HepG2 (cell line): ENCODE measurements at regions not wholly inside any gene's neighbourhood (a gene's known extent, or its start where the extent isn't known, plus 50 kb on each side); places are given as distances from the start of the nearest gene placed in this dataset.

Source experiments
- ATAC-seq: fragments of 200-7000 bp; cut with Tn5 transposase; 3 replicates; pipeline ENCODE4 v1.9.1; 2020; ENCODE audit warnings: mild to moderate bottlenecking, moderate library complexity
- BruUV-seq: library from RNA; stranded (reverse); fragments of 400-500 nt; replicated peaks from 2 replicates; lab custom pipeline; 2021; lab: Mats Ljungman, UMichigan
- CTCF ChIA-PET: fragments of 300-600 bp; formaldehyde crosslinking; extraction: SDS; loops from one replicate; lab custom pipeline; 2021; ENCODE audit warnings: low total read pairs, inconsistent platforms, low intra/inter-chr PET ratio; lab: Yijun Ruan, JAX
- POLR2A ChIA-PET: fragments of 350-600 bp; sonication (Branson Sonifier 250); formaldehyde crosslinking; loops from one replicate; lab custom pipeline; 2020; ENCODE audit warnings: antibody characterized with exemption, inconsistent platforms; lab: Yijun Ruan, JAX
- DNase-seq: peaks from one replicate; pipeline ENCODE4 v3.0.0-alpha.2; 2015; ENCODE audit warnings: low spot score
- FAIRE-seq: peaks from 3 replicates; lab custom pipeline; 2011; peaks lifted over from hg19 to GRCh38; lab: Jason Lieb, UNC
- H2AFZ ChIP-seq: one replicate; pipeline ENCODE4 v1.6.1; 2011; ENCODE audit warnings: low read length, inconsistent platforms
- H3K27ac ChIP-seq: fragments of 300-600 bp; 3 replicates; pipeline ENCODE4 v1.8.0; 2011; ENCODE audit warnings: mixed run types, mild to moderate bottlenecking, mixed read lengths, low read length, inconsistent platforms; ENCODE audit not compliant: insufficient read depth; ENCODE audit errors: extremely low read length
- H3K27me3 ChIP-seq, 2 experiments: fragments of 200-600 bp in 1 of 2; 2 replicates in 1 of 2; 3 replicates in 1 of 2; pipeline versions ENCODE4 v1.6.0 to v1.8.0; 2011; ENCODE audit warnings: low read length in 2 of 2, mild to moderate bottlenecking in 2 of 2, moderate library complexity in 2 of 2, inconsistent platforms in 1 of 2; ENCODE audit not compliant: insufficient read depth in 2 of 2, control insufficient read depth in 1 of 2
- H3K36me3 ChIP-seq, 2 experiments: fragments of 200-600 bp in 1 of 2; replicated peaks in 1 of 2; 2 replicates in 1 of 2; 3 replicates in 1 of 2; pipeline versions ENCODE4 v1.5.1 to v1.8.0; 2011; ENCODE audit warnings: low read length in 2 of 2, inconsistent platforms in 1 of 2; ENCODE audit not compliant: insufficient read depth in 2 of 2, control insufficient read depth in 1 of 2
- H3K4me1 ChIP-seq: 2 replicates; pipeline ENCODE4 v1.5.1; 2012; ENCODE audit warnings: low read length, inconsistent platforms; ENCODE audit not compliant: insufficient read depth
- H3K4me2 ChIP-seq: 2 replicates; pipeline ENCODE4 v1.6.0; 2011; ENCODE audit warnings: low read depth, low read length, inconsistent platforms
- H3K4me3 ChIP-seq, 3 experiments: fragments of 200-600 bp in 1 of 3; sonication (generic), shearing (Covaris generic) in 1 of 3; replicated peaks in 1 of 3; 2 replicates each; pipeline ENCODE4 v1.5.1; 2011 to 2016; ENCODE audit warnings: low read length in 3 of 3, inconsistent platforms in 2 of 3, low read depth in 2 of 3, mild to moderate bottlenecking in 2 of 3, control low read depth in 1 of 3, mixed read lengths in 1 of 3; ENCODE audit not compliant: insufficient read depth in 1 of 3
- H3K79me2 ChIP-seq: one replicate; pipeline ENCODE4 v1.6.1; 2011; ENCODE audit warnings: low read length, inconsistent platforms; ENCODE audit not compliant: insufficient read depth
- H3K9ac ChIP-seq: 2 replicates; pipeline ENCODE4 v1.6.0; 2011; ENCODE audit warnings: mild to moderate bottlenecking, low read depth, low read length, inconsistent platforms; ENCODE audit not compliant: insufficient read depth
- H3K9me3 ChIP-seq: 2 replicates; pipeline ENCODE4 v1.5.1; 2012; ENCODE audit warnings: mild to moderate bottlenecking, low read length
- H4K20me1 ChIP-seq: 2 replicates; pipeline ENCODE4 v1.6.0; 2011; ENCODE audit warnings: inconsistent platforms, mild to moderate bottlenecking, low read length, moderate library complexity; ENCODE audit not compliant: insufficient read depth
- AGO2 ChIP-seq: fragments of 200-400 bp; formaldehyde crosslinking; optimal IDR thresholded peaks from 2 replicates; pipeline ENCODE3; 2017; ENCODE audit warnings: mild to moderate bottlenecking, low read depth, low read length, moderate library complexity
- ARNT ChIP-seq: fragments of 450-650 bp; IDR thresholded peaks from 2 replicates; pipeline ENCODE4 v1.6.1; 2017
- EHMT2 ChIP-seq: fragments of 200-600 bp; sonication (generic); IDR thresholded peaks from 2 replicates; pipeline ENCODE4 v1.7.0; 2017; ENCODE audit warnings: antibody characterized with exemption, low read depth, low read length, borderline replicate concordance
- NFIC ChIP-seq: IDR thresholded peaks from 2 replicates; pipeline ENCODE4 v1.6.1; 2012; ENCODE audit warnings: mild to moderate bottlenecking, low read length, inconsistent platforms
- PITX1 ChIP-seq: sonication (generic); formaldehyde crosslinking; IDR thresholded peaks from 2 replicates; pipeline ENCODE4 v1.5.1; 2020; ENCODE audit warnings: mild to moderate bottlenecking, missing genetic modification reagents
- TEAD2 ChIP-seq: sonication (generic); formaldehyde crosslinking; IDR thresholded peaks from 2 replicates; pipeline ENCODE4 v1.9.0; 2021; ENCODE audit warnings: missing genetic modification reagents
- ZFYVE20 ChIP-seq: sonication (generic); formaldehyde crosslinking; IDR thresholded peaks from 2 replicates; pipeline ENCODE4 v1.8.0; 2023; ENCODE audit warnings: low read depth, mild to moderate bottlenecking, moderate library complexity, missing genetic modification reagents, borderline replicate concordance
- ZKSCAN1 ChIP-seq: fragments of 150-350 bp; IDR thresholded peaks from 2 replicates; pipeline ENCODE4 v1.6.1; 2014; ENCODE audit warnings: low read length
- ZKSCAN5 ChIP-seq: sonication (generic); formaldehyde crosslinking; IDR thresholded peaks from 2 replicates; pipeline ENCODE4 v1.5.1; 2020; ENCODE audit warnings: mild to moderate bottlenecking, missing genetic modification reagents
- ZNF205 ChIP-seq: IDR thresholded peaks from 2 replicates; pipeline ENCODE4 v1.6.1; 2018; ENCODE audit warnings: missing biosample characterization, missing genetic modification reagents
- ZNF768 ChIP-seq: sonication (generic); formaldehyde crosslinking; IDR thresholded peaks from 2 replicates; pipeline ENCODE4 v1.4.0; 2020; ENCODE audit warnings: missing genetic modification reagents
- WGBS: methylation state at CpG from one replicate; pipeline ENCODE4 v1.1.6; 2017; ENCODE audit warnings: low lambda C conversion rate; 5-methylcytosine and 5-hydroxymethylcytosine counted together
- in situ Hi-C: cut with HindIII; loops from 2 replicates; pipeline ENCODE4 v1.10.0; 2017; ENCODE audit warnings: low pct_unique_long_range_greater_than_20kb; ENCODE audit not compliant: extremely low pct_ligation_motif_present
- intact Hi-C: fragments of 100-400 bp; cut with micrococcal nuclease; formaldehyde crosslinking; loops from one replicate; pipeline ENCODE4 v1.10.0; 2022; ENCODE audit not compliant: unreplicated experiment
- TF ChIP-seq, protein P1 (sequence below): sonication (generic); formaldehyde crosslinking; IDR thresholded peaks from 2 replicates; pipeline ENCODE4 v1.5.1; 2020; ENCODE audit warnings: missing genetic modification reagents, mild to moderate bottlenecking, borderline replicate concordance

DNA sequence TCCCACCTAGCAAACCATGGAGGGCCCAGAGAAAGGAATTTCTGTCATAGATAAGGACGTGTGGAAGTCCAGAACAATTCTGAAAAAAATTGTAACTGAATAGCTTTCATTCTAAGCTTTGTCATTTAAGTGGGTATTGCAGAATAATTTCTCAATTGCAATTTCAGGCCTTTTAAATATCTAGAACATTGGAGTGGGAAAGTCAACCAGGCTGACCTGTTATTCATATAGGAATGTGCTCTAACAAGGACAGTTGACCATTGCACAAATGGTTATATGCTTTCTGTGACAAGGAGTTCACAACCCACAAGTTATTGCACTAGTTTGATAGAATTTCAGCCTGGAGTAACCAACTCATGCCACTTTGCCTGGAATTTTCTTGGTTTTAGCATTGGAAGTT, 53.4 kb upstream of the OLIG3 start:
- intact Hi-C loops (no loop called here), in situ Hi-C loops (no loop called here)
- no peak for FAIRE-seq
- Histone ChIP-seq H3K4me1 (peaks cover 17% of the 10 kb centered on the region), H3K27me3 (no peaks in the 10 kb centered on the region), H2AFZ (no peak overlapping the region), H3K9ac (no peak overlapping the region), H3K9me3 (no peaks in the 10 kb centered on the region), H4K20me1 (no peaks in the 10 kb centered on the region), H3K36me3 (no peaks in the 10 kb centered on the region), H3K27ac (no peak overlapping the region), H3K4me2 (no peak overlapping the region), H3K79me2 (no peaks in the 10 kb centered on the region), H3K4me3 (no peak overlapping the region)
- WGBS: 3% methylated on average over 1 of the region's 1 CpG
- no peak for DNase-seq
- no TSS peak for BruUV-seq
- POLR2A ChIA-PET: no interaction called here
- ATAC-seq: no peak
- no peak for TF ChIP-seq ARNT
- TF ChIP-seq ZFYVE20 (CRISPR knock-in tag): no peak
- TF ChIP-seq TEAD2 (CRISPR knock-in tag): no peak
- TF ChIP-seq, protein P1, sequence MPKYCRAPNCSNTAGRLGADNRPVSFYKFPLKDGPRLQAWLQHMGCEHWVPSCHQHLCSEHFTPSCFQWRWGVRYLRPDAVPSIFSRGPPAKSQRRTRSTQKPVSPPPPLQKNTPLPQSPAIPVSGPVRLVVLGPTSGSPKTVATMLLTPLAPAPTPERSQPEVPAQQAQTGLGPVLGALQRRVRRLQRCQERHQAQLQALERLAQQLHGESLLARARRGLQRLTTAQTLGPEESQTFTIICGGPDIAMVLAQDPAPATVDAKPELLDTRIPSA (CRISPR knock-in tag): no peak
- TF ChIP-seq ZNF768 (CRISPR knock-in tag): no peak
- TF ChIP-seq EHMT2: no peak
- TF ChIP-seq ZKSCAN1: no peak
- TF ChIP-seq ZNF205 (CRISPR knock-in tag): no peak
- TF ChIP-seq ZKSCAN5: no peak
- TF ChIP-seq AGO2: no peak
- no peak for TF ChIP-seq PITX1
- TF ChIP-seq NFIC: no peak
- CTCF ChIA-PET: no interaction called here
